ENCODE measurements at regions not wholly inside any gene's neighbourhood (a gene's known extent, or its start where the extent isn't known, plus 50 kb on each side); places are given as distances from the start of the nearest gene placed in this dataset.

- Histone ChIP-seq H3K4me1 (ENCODE audit: control insufficient read depth in 4 of 4, insufficient read depth in 4 of 4, low read length in 3 of 4) (no peaks in the 10 kb centered on the region), H3K36me3 (ENCODE audit: control insufficient read depth in 4 of 4, insufficient read depth in 3 of 4, low read depth in 1 of 4, low read length in 3 of 4) (no peaks in the 10 kb centered on the region), H3K27me3 (ENCODE audit: control insufficient read depth in 4 of 4, insufficient read depth in 4 of 4, low read length in 3 of 4) (no peaks in the 10 kb centered on the region), H3K4me3 (ENCODE audit: low read depth in 1 of 3, low read length in 3 of 3) (no peak overlapping the region), H3K9ac (ENCODE audit: low read depth in 1 of 2, low read length in 2 of 2) (no peak overlapping the region), H3K9me3 (ENCODE audit: control insufficient read depth in 4 of 4, low read length in 3 of 4) (no peaks in the 10 kb centered on the region), H3K27ac (ENCODE audit: low read depth in 1 of 2, low read length in 2 of 2) (no peak overlapping the region)
- no peak for DNase-seq (ENCODE audit: low spot score)
- TF ChIP-seq NR2F2 (IDR thresholded peaks at IDR 0.05) = no peak
- no peak for TF ChIP-seq FOXA1 (IDR thresholded peaks at IDR 0.05)
- TF ChIP-seq JUND (IDR thresholded peaks at IDR 0.05) = no peak
- no peak for TF ChIP-seq HNF4G (IDR thresholded peaks at IDR 0.05)
- no peak for TF ChIP-seq SP1 (IDR thresholded peaks at IDR 0.05)
- TF ChIP-seq RXRA (IDR thresholded peaks at IDR 0.05) = no peak
These were observed 1162.8 kb upstream of the PCDH20 start for GRCh38 chr13:62578402-62578801.

GRCh38 chr13:62564770-62565169 is 1149.1 kb upstream of the PCDH20 start:
- H3K4me1 ChIP-seq (ENCODE audit: control insufficient read depth in 4 of 4, insufficient read depth in 4 of 4, low read length in 3 of 4) = no peaks in the 10 kb centered on the region
- no peak overlapping the region for H3K4me3 ChIP-seq (ENCODE audit: low read depth in 1 of 3, low read length in 3 of 3)
- DNase-seq (ENCODE audit: low spot score) = no peak
- 82% methylated on average over 3 of the region's 3 CpGs for WGBS
- no peak overlapping the region for H3K9ac ChIP-seq (ENCODE audit: low read depth in 1 of 2, low read length in 2 of 2)
- no peaks in the 10 kb centered on the region for H3K36me3 ChIP-seq (ENCODE audit: control insufficient read depth in 4 of 4, insufficient read depth in 3 of 4, low read depth in 1 of 4, low read length in 3 of 4)
- H3K27me3 ChIP-seq (ENCODE audit: control insufficient read depth in 4 of 4, insufficient read depth in 4 of 4, low read length in 3 of 4) = no peaks in the 10 kb centered on the region
- no peaks in the 10 kb centered on the region for H3K9me3 ChIP-seq (ENCODE audit: control insufficient read depth in 4 of 4, low read length in 3 of 4)
- no peak overlapping the region for H3K27ac ChIP-seq (ENCODE audit: low read depth in 1 of 2, low read length in 2 of 2)
- TF ChIP-seq CTCF (IDR thresholded peaks at IDR 0.05; ENCODE audit: low read depth, low read length, missing input control) (no peak), JUND (IDR thresholded peaks at IDR 0.05) (no peak), MAX (IDR thresholded peaks at IDR 0.05) (no peak), ATF3 (IDR thresholded peaks at IDR 0.05) (no peak), HNF4A (conservative IDR thresholded peaks at IDR 0.05) (no peak), ZBTB33 (IDR thresholded peaks at IDR 0.05) (no peak), SP1 (IDR thresholded peaks at IDR 0.05) (no peak), FOXA2 (IDR thresholded peaks at IDR 0.05) (no peak), REST (IDR thresholded peaks at IDR 0.05) (no peak), GABPA (IDR thresholded peaks at IDR 0.05 in 1 of 2, conservative IDR thresholded peaks at IDR 0.05 in 1 of 2) (no peak), FOXA1 (IDR thresholded peaks at IDR 0.05) (no peak), YY1 (IDR thresholded peaks at IDR 0.05) (no peak), RXRA (IDR thresholded peaks at IDR 0.05) (no peak), EGR1 (IDR thresholded peaks at IDR 0.05; ENCODE audit: low read depth in 2 of 2) (no peak), NR2F2 (IDR thresholded peaks at IDR 0.05) (no peak), RAD21 (IDR thresholded peaks at IDR 0.05) (no peak), TAF1 (conservative IDR thresholded peaks at IDR 0.05) (no peak), HNF4G (IDR thresholded peaks at IDR 0.05) (no peak)

Measured in liver (tissue), 8 donors.